Activated CD4-positive, alpha-beta T cell treated with anti-CD3 and anti-CD28 coated beads, Interleukin-2, amount 10 ng/mL, durations not matched to agents 24 days and 14 days (primary cell): ENCODE measurements at regions not wholly inside any gene's neighbourhood (a gene's known extent, or its start where the extent isn't known, plus 50 kb on each side); places are given as distances from the start of the nearest gene placed in this dataset.

Experiments used
- DNase-seq: peaks from one replicate; pipeline ENCODE4 v3.0.0; 2022
- H3K27ac Mint-ChIP-seq: one replicate; pipeline ENCODE4 v1.8.0; 2022; ENCODE audit warnings: mild to moderate bottlenecking, mixed read lengths
- H3K27me3 Mint-ChIP-seq: one replicate; pipeline ENCODE4 v1.8.0; 2022; ENCODE audit warnings: mixed read lengths
- H3K36me3 Mint-ChIP-seq: one replicate; pipeline ENCODE4 v1.8.0; 2022; ENCODE audit warnings: low read depth, mild to moderate bottlenecking, mixed read lengths
- H3K4me1 Mint-ChIP-seq: one replicate; pipeline ENCODE4 v1.8.0; 2021; ENCODE audit warnings: mixed read lengths
- H3K4me3 Mint-ChIP-seq: one replicate; pipeline ENCODE4 v1.8.0; 2022; ENCODE audit warnings: mild to moderate bottlenecking, moderate library complexity, mixed read lengths
- H3K9me3 Mint-ChIP-seq: one replicate; pipeline ENCODE4 v1.8.0; 2021; ENCODE audit warnings: mixed read lengths
- intact Hi-C: fragments of 100-400 bp; cut with micrococcal nuclease; formaldehyde crosslinking; loops from one replicate; pipeline ENCODE4 v1.15.1; 2023

- Mint-ChIP-seq H3K36me3 (no peaks in the 10 kb centered on the region), H3K4me1 (no peaks in the 10 kb centered on the region), H3K27ac (no peak overlapping the region), H3K9me3 (no peaks in the 10 kb centered on the region), H3K27me3 (peaks cover 50% of the 10 kb centered on the region), H3K4me3 (no peak overlapping the region)
- intact Hi-C loops: no loop called here
- DNase-seq: no peak
These were observed 60.4 kb upstream of the POLG start for GRCh38 chr15:89395031-89395430.

DNA sequence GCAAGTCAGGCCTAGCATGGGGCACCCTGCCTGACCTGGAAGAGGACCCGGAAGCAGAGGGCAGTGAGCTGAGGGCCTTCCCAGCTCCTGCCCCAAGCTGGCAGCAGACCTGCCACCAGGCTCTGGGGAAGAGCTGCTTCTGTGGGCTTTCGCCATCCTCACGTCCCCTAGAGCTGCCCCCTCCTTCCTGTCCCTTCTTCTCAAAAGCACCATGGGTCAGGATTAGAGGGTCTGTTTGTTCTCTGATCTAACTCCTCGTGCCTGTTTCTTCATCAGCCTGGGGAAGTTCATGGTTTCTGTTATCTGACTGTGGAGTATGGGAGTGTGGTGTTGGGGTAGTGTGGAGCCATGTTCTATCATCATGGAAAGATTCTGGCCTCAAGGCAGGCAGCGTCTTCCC, 58.4 kb upstream of the POLG start:
- no peak for DNase-seq
- intact Hi-C loops: no loop called here
- no peak overlapping the region for H3K4me3 Mint-ChIP-seq
- H3K36me3 Mint-ChIP-seq: no peaks in the 10 kb centered on the region
- H3K4me1 Mint-ChIP-seq: no peaks in the 10 kb centered on the region
- H3K9me3 Mint-ChIP-seq: no peaks in the 10 kb centered on the region
- H3K27me3 Mint-ChIP-seq: peaks cover 44% of the 10 kb centered on the region
- H3K27ac Mint-ChIP-seq: no peak overlapping the region

GRCh38 chr15:89391685-89392257, 57.1 kb upstream of the POLG start:
- Mint-ChIP-seq H3K27ac (no peak overlapping the region), H3K4me3 (no peak overlapping the region), H3K27me3 (peaks cover 34% of the 10 kb centered on the region), H3K4me1 (no peaks in the 10 kb centered on the region), H3K9me3 (no peaks in the 10 kb centered on the region), H3K36me3 (no peaks in the 10 kb centered on the region)
- no peak for DNase-seq
- intact Hi-C loops: no loop called here

DNA sequence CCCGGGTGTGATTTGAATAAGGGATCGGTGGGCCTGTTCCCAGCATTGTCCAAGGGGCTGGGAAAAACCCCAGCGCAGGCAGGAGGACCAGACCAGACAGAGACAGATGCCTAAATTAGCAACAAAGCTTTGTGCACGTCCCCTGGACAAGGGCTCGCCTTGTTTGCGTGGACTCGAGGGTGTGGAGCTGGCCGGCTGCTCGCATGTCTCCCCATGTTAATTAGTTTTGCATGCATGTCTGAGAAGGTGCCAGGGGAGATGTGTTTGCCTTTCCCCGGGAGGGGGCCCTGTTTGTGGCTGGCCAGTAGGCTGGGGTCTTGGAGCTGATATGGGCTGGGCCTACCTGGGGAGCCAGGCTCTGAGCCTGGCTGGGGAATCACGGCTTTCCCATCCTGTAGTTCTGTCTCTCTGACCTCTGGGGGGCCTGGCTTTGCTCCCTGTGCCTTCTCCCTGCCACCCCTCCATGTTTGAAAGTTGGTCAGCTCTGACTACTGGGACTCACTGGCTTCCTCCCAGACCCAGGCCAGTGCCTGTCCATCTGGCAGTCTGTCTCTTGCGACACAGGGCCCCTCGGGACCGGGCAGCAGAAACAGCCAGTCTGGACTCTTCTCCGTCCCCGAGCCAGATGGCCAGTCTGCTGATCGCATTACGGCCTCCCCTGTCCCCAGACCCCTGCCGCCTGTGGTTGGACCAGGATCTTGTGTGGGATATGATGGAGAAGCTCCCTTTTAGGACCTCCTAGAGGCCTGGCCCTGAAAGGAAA, 55.4 kb upstream of the POLG start:
- H3K9me3 Mint-ChIP-seq: no peaks in the 10 kb centered on the region
- peaks cover 31% of the 10 kb centered on the region for H3K27me3 Mint-ChIP-seq
- no peak for DNase-seq
- intact Hi-C loops: no loop called here
- H3K4me1 Mint-ChIP-seq: no peaks in the 10 kb centered on the region
- no peak overlapping the region for H3K27ac Mint-ChIP-seq
- H3K36me3 Mint-ChIP-seq: no peaks in the 10 kb centered on the region
- H3K4me3 Mint-ChIP-seq: no peak overlapping the region

DNA sequence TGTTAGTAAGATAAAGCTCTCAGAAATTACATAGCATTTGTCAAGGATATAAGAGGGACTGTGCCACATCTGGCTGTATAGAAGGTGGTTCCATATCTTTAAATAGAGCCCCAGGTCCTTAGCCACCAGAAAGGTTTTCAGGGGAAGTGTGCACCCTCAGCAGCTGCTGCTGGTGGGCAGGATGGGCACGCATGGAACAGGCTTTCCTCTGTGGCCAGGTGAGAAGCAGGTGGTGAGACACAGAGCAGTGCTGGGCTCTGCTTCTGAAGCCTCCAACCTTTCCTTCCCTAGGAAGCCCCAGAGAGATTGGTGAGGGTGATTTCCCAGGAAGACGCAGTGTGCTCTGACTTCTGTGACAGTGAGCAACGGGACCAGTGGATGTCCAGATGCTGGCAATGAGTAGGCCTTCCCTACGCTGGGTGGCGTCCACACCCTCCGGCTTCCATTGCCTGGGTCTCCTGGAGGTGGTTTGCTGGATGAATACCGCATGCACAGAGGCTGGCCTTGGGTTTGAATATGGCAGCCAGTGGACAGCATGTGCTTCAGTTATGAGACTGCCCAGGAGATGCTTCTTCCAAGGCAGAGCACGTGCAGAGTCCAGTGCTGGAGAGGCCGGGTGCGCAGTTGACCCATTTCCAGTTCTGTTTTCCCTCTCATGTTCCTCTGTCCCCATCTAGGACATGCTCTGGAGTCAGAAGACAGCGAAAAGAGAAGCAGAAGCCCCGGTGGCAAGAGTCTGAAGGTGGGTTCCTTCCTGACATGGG, 52.7 kb upstream of the POLG start:
- intact Hi-C loops: no loop called here
- Mint-ChIP-seq H3K4me3 (no peak overlapping the region), H3K9me3 (no peaks in the 10 kb centered on the region), H3K27me3 (peaks cover 24% of the 10 kb centered on the region), H3K4me1 (no peaks in the 10 kb centered on the region), H3K36me3 (no peaks in the 10 kb centered on the region), H3K27ac (no peak overlapping the region)
- no peak for DNase-seq

GRCh38 chr15:89385596-89386331, 51.1 kb upstream of the POLG start:
- Mint-ChIP-seq H3K27me3 (peaks cover 34% of the 10 kb centered on the region), H3K4me1 (no peaks in the 10 kb centered on the region), H3K36me3 (no peaks in the 10 kb centered on the region), H3K27ac (no peak overlapping the region), H3K9me3 (no peaks in the 10 kb centered on the region), H3K4me3 (no peak overlapping the region)
- intact Hi-C loops: no loop called here
- no peak for DNase-seq
